Hematopoietic multipotent progenitor cell treated with erythropoietin and hydrocortisone succinate and interleukin-3 and kit ligand, for 8 days (in vitro differentiated cells): ENCODE measurements at regions not wholly inside any gene's neighbourhood (a gene's known extent, or its start where the extent isn't known, plus 50 kb on each side); places are given as distances from the start of the nearest gene placed in this dataset.

Source experiments
- DNase-seq: peaks from one replicate; pipeline ENCODE4 v3.0.0-alpha.2; 2015

GRCh38 chr2:128403814-128404708, 85.4 kb upstream of the HS6ST1 start:
- DNase-seq: no peak

GRCh38 chr2:128404709-128405466, 86.2 kb upstream of the HS6ST1 start:
- no peak for DNase-seq

DNA sequence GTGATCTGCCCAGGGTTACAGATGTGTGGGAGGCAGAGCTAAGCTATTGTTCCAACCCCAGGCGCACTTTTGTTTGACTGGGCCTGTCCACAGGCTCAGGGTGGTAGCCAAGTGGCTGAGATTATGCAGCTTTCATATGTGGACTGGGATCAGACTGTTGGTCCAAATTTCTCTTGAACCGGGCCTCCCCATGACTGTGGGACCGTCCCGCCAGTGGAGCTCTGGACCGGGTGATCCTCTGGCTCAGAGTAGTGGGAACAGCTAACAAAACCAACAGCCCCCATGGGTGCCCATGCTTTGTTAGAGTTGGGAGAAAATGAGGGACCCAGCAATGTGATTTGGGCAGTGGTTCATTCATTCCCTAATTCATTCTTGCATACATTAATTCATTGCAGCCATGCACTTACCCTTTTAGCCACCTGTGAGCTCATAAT, 86.8 kb upstream of the HS6ST1 start:
- DNase-seq: no peak

DNA sequence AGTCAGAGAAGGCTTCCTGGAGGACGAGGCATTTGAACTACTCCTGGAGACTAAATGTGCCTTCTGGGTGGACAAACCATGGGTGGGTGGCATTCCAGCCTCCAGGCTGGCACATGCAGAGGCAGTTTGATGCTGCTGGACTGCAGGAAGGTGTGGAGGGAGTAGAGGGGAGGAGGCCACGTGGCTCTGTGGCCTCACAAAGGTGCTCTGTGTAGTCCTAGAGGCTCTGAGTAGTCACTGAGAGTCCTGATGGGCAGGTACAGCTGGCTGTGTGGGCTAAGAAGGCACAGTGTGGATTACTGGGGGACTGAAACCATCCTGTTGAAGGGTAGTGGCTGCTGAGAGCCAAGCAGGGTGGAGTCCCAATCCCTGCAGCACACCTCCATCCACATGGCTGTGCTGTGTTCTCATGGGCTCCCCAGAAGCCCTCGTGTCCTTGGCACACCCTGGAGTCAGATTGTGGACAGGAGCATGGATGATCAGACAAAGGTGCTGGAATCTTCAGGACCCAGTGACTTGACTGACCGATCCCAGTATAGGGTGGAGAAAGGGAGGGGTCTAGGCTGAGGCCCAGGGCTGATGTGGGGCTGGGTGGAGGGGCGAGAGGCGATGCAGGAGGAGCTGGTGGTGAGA, 87.4 kb upstream of the HS6ST1 start:
- no peak for DNase-seq

DNA sequence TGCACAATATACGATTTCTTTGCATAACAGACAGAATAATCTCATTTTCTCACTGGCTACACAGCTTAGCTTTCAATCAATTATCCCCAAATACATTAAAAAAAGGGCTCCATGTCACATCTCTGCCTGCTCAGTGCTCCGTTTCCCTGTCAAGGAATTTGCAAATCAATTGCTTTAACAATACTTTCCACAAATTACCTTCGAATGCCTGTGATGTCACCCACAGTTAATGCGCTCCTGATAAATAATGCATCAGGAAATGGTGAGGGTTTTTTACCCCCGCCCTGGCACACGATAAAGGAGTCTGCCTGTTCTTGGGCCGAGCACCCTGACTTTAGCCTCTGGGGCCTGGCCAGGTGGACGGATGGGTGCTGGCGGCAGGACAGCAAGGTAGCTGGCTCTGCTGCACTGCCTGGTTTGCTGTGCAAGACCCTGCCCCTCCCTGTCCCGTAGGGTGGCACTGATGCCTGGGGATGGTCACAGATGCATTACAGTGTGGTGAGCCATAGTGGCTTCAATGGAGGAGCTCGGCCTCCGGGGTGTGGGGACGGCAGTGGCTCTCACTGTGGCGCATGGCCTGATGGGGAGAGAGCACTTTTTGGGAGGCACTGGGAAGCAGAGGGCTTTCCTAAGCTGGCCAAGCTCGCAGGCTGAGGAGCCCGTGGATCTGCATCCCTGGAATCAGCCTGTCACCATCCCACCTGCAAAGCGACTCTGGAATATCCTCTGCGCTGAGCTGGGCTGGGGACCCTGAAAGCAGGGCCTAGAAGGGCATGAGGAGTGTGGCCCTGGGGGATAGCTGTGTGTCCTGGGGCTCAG, 88.3 kb upstream of the HS6ST1 start:
- DNase-seq: no peak

GRCh38 chr2:128408349-128409305, 90.0 kb upstream of the HS6ST1 start:
- peak; percentile 46 for DNase-seq

DNA sequence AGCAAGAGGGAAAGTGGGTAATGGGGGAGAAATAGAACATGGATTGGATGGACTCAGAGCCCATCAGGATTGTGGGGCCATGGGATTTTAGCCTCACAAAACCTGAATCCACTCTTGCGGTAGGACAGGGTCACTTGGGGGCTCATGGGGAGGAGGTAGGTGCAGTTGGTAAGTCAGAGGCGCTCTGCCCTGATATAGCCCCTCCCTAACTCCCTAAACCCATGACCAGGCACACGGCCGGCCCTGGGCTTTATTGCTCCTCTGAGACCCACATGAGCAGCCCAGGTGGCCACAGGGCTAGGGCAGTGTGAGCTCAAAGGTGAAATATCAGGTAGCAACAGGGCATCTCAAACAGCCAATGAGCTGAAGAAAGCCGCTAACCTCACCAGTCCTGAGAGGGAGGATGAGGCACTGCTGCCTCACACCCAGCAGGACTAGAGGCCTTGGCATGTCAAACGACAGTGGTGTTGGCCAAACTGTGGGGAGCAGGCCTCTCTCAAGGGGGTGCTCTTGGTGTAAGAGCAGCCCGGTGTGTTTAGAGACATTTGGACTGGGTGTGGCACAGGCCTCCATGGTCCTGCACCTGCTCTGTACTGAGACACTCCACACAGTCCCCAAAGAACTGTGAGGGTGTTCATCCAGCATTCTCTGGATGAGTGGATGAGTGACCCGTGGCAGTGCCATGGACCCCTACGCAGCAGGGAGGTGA, 90.8 kb upstream of the HS6ST1 start:
- DNase-seq: no peak

DNA sequence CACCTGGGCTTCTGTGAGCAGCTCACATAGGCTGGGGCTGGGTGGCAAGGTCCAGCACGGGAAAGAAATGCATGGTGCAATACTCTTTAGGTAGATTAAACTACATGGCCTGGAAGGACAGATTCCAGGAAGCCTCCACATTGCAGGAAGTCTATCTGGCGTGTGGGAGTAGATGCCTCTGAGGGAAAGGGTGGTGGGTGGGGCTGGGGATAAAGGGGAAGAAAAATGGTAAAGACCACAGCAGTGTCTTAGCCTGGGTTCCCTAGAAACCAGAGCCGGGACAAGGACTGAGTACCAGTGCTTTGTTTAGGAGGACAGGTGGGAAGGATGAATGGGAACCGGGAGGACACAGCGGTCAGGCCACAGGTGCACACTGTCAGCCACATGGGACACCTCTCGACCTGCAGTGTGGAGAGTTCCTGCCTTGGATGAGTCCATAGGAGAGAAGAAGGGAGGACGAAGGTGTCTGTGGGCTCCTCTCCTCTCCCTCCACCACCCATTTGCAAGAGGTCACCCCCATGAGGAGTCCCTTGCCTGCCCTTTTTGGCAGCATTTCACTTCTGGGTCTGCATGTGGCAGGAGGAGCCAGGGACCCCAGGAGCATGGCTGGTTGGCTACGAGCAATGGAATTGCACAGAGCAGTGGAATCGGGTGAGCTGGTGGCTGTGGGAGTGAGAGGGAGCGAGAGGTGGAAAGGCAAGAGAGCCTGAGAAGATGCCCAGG, 91.5 kb upstream of the HS6ST1 start:
- no peak for DNase-seq

- DNase-seq: no peak
Observed at GRCh38 chr2:128410758-128411215, 92.1 kb upstream of the HS6ST1 start.

GRCh38 chr2:128411431-128411830, 92.8 kb upstream of the HS6ST1 start:
- DNase-seq: no peak

DNA sequence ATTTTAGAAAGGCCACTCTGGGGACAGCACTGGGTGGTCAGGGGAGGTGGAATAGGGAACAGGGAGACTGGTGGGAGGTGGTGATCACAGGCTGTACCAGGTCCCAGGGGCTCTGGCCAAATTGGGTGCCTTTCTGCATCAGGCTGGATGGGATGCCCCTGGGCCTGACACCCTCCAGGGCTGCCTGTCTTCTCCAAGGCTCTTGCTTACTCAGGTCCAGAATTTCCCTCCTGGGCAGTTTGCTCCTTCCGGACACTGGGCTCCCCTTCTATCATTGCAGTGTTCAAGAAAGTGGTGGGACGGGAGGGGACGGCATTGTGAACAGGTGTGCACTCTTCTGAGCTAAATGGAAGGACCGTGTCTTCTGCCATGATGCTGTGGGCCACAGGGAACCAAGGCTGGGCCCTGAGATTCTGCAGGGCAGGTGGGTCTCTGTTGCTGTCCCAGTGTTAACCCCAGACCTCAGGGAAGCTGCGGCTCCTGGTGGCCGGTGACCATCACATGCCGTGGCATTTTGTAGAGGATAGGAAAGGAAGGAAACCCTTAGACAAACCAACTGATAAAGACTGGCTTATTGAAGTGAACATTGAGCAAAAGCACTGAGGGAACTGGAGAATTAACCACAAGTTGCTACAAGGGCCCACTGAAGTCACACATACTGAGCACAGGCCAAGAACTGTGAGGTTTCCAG, 93.7 kb upstream of the HS6ST1 start:
- peak; percentile 22 for DNase-seq

GRCh38 chr2:128413014-128413717, 94.5 kb upstream of the HS6ST1 start:
- no peak for DNase-seq

DNA sequence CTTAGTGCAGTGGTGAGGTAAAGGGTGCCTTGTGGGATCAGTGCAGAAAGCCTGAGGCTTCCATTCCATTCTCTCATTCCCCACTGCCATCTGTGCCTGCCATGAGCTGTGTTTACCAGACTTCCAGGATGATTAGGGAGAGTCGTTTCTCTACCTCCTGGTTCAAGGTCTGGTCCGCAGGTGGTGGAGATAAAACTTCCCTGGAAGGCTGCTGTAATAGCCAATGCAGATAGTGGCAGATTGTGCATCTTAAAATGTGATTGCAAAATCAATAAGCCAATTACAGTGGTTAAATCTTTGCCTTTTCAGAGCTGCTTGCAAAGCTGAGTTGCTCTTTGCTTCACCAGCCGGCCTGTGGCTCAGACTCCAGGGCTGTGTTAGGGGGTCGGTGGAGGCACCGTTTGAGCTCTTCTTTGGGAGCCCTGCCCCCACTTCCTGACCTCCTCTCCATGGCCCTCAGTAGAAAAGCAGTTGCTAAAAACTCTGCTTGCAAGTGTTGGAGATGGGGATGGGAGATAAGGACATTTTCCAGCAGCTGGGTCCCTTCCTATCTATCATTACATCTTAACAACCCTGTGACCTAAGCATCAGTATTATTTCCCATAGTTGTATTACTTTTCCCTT, 95.2 kb upstream of the HS6ST1 start:
- no peak for DNase-seq

- DNase-seq: no peak
Observed at GRCh38 chr2:128414351-128414750, 95.7 kb upstream of the HS6ST1 start.

DNA sequence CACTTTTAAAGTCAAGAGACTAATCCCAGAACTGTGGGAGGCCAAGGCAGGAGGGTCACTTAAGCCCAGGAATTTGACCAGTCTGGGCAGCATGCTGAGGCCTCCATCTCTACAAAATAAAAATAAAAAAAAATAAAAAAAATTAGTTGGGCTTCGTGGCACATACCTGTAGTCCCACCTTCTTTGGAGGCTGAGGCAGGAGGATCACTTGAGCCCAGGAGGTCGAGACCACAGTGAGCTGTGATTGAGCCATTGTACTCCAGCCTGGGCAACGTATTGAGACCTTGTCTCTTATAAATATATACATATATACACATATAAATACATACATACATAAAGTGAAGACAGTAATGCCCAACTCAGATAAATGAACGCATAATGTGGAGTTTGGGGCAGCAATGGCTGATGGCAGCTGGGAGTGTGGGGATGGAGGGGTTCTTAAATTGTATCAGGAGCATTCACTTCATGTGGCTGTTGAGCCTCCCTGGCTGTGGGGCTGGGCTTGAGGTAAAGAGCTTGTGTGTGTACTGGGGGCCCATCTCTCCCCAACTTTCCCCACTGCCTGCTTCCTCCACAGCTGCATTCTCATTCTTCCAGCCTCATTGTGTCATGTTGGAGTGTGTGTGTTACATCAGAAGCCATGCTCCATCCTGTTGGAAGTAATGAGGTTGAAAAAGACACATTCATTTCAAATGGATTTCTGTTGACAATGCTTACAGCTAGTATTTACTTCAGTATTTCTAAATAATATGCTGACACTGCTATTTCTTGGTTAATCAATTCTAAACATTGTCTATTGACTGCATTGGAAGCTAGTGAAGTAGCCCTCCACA, 96.5 kb upstream of the HS6ST1 start:
- DNase-seq: no peak

GRCh38 chr2:128415779-128416061, 97.1 kb upstream of the HS6ST1 start:
- no peak for DNase-seq

- DNase-seq: no peak
Observed at GRCh38 chr2:128416109-128416785, 97.6 kb upstream of the HS6ST1 start.
